Putamen (tissue), 1 donor: ENCODE measurements at regions not wholly inside any gene's neighbourhood (a gene's known extent, or its start where the extent isn't known, plus 50 kb on each side); places are given as distances from the start of the nearest gene placed in this dataset.
"Not testable (repeated sequence)": the region's sequence is repeated elsewhere in the genome, so short reads cannot be mapped to it uniquely, and the experiment has no call there.

Source experiments
- DNase-seq: peaks from one replicate; pipeline ENCODE4 v3.0.0-alpha.2; 2016; ENCODE audit warnings: low spot score

- DNase-seq, result no peak
Measured at GRCh38 chr2:133976659-133977058, 277.2 kb upstream of the MGAT5 start.

- DNase-seq, result no peak
Measured at GRCh38 chr2:133977405-133977804, 276.5 kb upstream of the MGAT5 start.

GRCh38 chr2:133982256-133982655 lies 271.6 kb upstream of the MGAT5 start:
- DNase-seq, result no peak

DNA sequence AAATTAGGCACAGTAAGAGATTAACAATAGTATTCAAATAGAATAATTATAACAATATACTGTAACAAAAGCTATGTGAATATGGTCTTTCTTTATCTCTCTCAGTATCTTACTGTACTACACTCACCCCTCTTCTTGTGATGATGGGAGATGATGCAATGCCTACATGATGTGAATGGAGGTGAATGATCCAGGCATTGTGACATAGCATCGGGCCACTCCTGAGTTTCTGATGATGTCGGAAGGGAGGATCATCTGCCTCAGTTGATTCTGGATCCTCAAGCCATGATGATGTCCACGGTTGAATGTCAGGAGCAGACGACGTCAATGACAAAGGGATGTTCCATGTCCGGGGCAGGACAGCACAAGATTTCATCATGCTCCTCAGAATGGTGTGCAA lies 268.3 kb upstream of the MGAT5 start:
- DNase-seq, result no peak

DNA sequence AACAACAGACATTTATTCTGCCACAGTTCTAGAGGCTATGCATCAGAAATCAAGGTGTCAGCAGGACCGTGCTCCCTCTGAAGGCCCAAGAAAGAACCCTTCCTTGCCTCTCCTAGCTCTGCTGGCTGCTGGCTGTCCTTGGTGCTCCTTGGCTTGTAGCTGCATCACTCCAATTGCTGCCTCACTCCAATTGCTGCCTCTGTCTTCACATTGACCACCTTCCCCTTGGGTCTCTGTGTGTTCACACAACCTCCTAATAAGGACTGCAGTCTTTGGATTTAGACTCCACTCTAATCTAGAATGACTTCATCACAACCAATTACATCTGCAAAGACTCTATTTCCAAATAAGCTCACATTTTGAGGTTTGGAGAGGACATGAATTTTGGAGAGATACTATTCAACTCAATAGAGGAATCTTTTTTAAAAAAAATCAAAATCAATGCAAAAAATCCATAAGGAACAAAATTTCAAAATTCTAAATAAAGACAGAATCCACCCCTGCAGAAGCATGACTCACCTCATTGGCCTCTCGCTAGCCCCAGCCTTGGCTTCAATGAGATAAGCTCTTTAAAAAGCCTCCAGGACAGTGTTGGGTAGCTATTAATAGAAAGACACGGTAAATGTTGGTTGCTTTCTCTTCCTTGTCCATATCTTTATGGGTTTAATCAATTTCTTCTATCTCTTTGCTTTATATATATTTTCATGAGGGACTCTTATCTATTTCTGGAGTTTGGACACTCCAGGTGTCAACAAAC lies 267.6 kb upstream of the MGAT5 start:
- DNase-seq, result no peak

GRCh38 chr2:133986881-133987795 lies 266.7 kb upstream of the MGAT5 start:
- no peak for DNase-seq

DNA sequence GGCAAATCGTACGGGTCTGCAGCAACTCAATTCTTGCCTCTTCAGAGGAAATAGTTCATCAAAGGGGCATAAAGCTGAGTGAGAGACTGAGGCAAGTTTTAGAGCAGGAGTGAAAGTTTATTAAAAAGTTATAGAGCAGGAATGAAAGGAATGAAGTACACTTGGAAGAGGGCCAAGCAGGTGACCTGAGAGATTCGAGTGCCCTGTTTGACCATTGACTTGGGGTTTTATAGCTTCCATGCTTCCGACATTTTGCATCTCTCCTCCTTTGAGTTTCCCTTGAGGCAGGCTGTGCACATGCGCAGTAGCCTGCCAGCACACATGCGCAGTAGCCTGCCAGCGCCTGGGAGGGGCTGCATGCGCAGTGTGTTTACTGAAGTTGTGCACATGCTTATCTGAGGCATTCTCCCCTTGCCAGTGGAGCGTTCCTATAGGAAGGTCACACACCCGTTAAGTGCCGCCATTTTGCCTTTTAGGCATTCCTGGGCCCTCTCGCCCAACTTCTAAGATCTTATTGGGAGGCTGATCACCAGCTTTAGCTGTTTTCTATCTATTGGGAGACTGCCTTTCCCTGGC lies 265.5 kb upstream of the MGAT5 start:
- DNase-seq, result no peak

DNA sequence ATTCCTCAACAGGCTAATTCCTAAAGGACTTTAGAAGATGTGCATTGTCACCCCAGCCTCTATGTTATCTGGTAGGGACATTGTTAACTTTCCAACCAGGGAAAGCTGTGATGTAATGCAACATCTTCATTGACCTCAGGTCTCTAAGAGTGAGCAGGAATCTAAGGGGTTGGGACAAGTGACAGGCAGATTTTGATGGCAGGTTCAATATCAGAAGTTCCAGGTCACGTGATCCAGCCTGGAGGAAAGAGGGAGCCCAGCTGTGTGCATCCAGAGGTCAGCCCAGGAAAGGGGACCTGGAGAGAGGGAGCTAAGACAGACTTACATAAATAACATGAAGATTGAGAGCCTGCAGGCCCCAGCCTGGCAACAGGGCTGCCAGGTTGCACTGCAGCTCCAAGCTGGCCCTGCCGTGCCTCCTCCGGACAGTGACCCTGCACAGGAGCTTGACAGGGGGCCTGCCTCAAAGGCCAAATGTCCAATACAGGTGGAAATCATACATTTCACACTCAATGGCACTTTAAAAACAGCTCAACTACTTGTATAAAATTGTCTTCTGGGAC lies 262.2 kb upstream of the MGAT5 start:
- no peak for DNase-seq

DNA sequence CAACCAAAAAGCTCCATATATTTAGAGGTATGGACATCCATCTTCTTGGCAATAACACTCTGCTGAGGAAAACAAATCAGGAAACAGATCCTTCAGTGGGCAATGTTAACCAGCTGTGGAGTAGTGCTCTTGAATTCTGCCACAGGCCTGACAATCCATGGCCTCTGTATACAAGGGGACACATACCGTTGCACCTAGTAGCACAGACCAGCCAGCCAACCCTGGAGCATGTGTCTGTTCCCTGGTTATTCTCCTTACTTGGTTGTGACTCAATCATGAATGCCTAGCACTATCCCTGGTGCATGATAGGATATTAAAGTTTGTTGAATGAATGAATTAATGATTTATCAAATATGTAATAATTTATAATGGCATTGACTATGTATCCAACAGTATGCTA lies 261.4 kb upstream of the MGAT5 start:
- DNase-seq, result no peak

DNA sequence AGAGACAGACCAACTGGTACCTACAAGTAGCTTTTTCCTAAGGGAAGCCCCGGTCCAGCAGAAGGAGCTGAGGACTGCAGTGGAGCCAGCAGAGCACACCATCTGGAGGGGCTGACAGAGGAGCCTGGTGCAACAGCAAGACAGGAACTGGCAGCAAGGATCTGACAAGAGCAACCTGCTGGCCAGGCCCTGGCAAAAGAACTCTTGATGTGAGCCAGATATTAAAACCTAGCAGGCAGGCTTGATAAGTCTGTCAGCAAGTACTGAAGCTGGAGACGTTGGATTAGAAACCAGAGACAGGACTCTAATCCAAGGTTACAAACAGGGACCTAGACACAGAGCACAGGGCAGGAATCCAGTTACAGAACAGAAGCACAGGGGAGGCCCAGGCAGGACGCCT lies 260.7 kb upstream of the MGAT5 start:
- no peak for DNase-seq

GRCh38 chr2:133998726-133999125 lies 255.1 kb upstream of the MGAT5 start:
- DNase-seq, result not testable (repeated sequence)

DNA sequence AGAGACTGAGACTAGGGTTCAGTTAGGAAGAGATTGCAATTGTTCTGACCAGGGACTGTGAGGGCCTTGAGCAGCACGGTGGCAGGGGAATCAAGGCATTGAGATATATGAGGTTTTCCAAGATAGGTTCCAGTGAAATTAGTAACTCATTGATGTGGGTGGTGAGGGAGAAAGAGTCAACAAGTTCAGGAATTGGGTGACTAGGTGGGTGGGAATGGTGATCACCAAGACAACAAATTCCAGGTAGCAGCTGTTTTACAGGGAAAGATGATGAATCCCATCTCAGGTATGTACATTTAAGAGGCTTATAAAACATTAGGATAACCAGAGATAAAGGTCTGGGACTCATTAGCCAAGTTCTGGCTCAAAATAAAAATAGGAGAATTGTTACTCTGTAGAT lies 251.5 kb upstream of the MGAT5 start:
- no peak for DNase-seq

DNA sequence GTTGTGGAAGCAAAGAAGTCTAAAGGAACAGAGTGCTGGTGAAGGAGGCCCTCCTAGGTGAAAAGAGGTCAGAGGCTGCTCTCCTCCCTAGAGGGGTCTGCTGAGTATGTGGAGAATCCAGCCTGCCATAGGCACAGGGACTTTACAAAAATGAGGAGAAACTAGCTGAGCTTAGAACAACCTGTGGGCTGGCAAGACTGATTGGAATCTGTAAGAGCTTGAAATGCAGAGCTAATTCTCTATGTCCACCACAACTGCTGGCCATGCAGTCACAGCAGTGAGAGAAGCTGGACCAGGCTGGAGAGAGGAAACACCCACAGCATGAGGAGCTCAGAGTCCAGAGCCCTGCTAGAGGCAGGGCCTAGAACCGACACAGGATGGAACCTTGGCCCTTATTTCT lies 251.0 kb upstream of the MGAT5 start:
- DNase-seq, result no peak

DNA sequence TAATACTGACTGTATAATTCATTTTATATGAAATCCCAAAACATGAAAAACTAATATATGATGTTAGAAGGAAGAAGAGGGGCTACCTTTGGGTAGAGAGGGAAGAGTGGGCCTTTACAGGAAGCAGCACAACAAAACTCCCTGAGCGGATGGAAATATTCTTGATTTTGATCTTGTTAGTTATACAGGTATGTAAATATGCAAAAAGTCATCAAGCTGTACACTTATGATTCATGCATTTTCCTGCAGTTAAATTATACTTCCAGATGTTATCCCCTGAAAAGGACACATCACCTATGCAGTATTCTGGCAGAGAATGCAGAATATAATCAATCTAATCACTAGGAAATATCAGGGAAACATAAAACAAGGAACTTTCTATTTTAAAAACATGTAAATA lies 249.4 kb upstream of the MGAT5 start:
- no peak for DNase-seq

GRCh38 chr2:134008837-134009236 lies 245.0 kb upstream of the MGAT5 start:
- no peak for DNase-seq

DNA sequence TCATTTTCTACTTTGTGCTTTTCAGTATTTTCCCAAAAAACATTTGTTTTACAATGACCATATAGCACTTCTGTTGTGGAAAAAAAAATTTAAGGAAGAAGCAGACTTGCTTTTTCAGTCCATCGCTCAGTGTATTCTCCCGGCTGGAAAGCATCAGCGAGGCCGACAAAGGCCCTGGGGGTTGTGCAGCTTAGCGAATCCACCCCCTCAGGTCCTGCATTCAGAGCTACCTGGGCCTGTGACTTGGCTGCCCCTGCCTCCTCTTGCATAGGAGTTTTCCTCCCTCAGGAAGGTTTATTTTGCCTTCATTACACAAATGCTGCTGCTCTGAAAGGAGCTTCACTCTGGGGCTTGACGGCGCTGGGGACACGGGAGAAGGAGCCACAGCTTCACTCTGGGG lies 244.4 kb upstream of the MGAT5 start:
- DNase-seq, result no peak

DNA sequence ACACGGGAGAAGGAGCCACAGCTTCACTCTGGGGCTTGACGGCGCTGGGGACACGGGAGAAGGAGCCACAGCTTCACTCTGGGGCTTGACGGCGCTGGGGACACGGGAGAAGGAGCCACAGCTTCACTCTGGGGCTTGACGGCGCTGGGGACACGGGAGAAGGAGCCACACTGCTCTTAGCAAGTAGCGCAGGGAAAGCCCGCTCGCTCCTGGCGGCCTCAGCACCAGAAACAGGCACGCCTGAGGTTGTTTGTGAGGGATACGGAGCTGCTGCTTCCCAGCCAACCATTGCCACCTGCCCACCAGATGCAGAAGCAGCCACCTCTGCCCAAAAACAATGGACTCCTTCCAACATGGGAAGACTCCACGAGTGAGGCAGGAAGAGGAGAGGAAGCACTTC lies 244.0 kb upstream of the MGAT5 start:
- not testable (repeated sequence) for DNase-seq

DNA sequence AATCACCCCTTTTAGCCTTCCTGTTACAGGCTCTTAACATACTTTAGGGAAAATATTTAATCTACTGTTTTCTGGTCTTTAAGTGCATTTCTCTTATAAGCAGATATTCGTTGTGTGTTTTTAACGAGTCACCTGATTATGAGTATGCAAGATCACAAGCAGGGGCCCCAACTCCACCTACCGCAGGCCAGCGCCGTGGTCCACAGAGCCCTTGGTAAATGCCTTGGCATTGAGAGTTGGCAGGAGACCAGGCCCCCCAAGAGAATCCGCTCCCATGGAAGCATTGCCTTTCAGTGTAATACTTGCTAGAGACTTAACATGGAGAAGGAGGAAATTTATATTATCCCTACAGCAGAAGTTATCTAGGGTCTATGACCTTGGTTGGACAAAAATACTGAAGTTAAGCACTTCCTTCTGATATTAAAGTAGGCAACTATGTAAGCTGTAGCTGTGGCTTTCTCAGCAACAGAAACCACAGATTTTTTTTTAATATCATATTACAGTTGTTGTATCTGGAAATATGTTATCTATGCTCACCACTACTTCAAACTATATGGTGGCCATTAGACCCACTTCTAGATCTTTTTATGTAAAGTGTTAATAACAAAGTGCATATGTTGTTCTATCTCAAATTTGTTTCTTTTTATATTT lies 241.8 kb upstream of the MGAT5 start:
- no peak for DNase-seq

- no peak for DNase-seq
Measured at GRCh38 chr2:134014196-134014960, 239.5 kb upstream of the MGAT5 start.

DNA sequence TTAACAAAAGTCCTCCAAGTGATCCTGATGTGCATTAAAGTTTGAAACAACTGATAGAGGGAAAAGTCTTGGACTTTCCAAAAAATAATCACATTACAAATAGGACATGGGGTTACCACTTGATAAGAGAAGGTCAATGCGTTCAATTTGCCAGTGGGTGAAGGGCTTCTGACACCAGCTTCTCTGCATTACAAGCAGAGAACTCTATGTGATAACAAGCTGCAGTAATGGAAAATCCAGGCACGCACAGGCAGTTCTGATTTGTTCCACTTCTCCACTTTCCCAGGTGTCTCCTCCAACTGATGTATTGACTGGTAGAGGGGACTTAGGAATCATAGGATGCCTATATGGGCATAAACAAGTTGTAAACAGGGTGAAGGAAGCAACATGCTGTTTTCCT lies 234.0 kb upstream of the MGAT5 start:
- no peak for DNase-seq

GRCh38 chr2:134020608-134021007 lies 233.3 kb upstream of the MGAT5 start:
- no peak for DNase-seq
